ENCODE measurements at regions not wholly inside any gene's neighbourhood (a gene's known extent, or its start where the extent isn't known, plus 50 kb on each side); places are given as distances from the start of the nearest gene placed in this dataset.
"Not testable (repeated sequence)": the region's sequence is repeated elsewhere in the genome, so short reads cannot be mapped to it uniquely, and the experiment has no call there.

DNA sequence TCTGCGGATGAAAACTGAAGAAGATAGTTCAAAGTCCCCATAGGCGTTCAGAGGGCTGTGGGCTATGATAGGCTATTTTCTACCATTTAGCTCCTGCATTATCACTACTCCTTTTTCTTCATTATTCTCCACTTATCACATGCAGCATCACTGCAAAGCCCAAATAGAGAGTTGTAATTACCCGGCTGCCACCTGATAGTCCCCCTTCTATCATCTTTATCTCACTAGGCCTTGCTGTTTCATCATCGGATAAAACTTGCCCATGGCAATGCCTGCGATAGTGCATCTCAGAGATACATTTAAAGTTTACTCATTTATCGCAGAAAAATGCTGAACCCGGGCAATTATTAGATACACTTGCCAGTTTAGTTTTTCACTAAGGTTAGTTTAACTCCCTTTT, 82.9 kb upstream of the SOX21 start:
- Histone ChIP-seq H3K4me2 (ENCODE audit: insufficient read depth, low read length, poor library complexity, severe bottlenecking) (no peak overlapping the region), H2BK15ac (ENCODE audit: low read length) (no peak overlapping the region)
- no peak for DNase-seq (ENCODE audit: low spot score)

DNA sequence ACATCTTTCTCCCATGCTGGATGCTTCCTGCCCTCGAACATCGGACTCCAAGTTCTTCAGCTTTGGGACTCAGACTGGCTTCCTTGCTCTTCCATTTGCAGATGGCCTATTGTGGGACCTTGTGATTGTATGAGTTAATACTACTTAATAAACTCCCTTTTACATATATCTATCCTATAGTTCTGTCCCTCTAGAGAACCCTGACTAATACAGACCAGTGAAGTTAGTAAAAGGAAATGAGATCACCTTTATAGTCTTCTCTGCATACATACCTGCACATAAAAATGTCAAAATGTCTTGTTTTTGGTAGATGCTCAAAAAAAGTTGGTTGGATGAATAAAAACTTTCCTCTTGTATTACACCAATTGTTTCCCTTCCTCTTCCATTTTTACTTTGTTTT, 73.9 kb upstream of the SOX21 start:
- H3K4me1 ChIP-seq (ENCODE audit: control insufficient read depth in 2 of 2, insufficient read depth in 1 of 2, low read depth in 1 of 2, low read length in 2 of 2); H3K14ac ChIP-seq (ENCODE audit: low read length); H3K4me3 ChIP-seq (ENCODE audit: low read length in 2 of 2); H3K4ac ChIP-seq (ENCODE audit: low read length); DNase-seq (ENCODE audit: low spot score); H3K36me3 ChIP-seq (replicated peaks in 1 of 2; ENCODE audit: control insufficient read depth in 2 of 2, insufficient read depth in 2 of 2, low read length in 2 of 2); H2BK120ac ChIP-seq (ENCODE audit: low read depth, low read length); H3K79me1 ChIP-seq (ENCODE audit: low read depth, low read length); H3K18ac ChIP-seq (ENCODE audit: low read length); H3K9me3 ChIP-seq (replicated peaks in 1 of 2; ENCODE audit: control insufficient read depth in 2 of 2, insufficient read depth in 1 of 2, low read depth in 1 of 2, low read length in 2 of 2); H4K8ac ChIP-seq (ENCODE audit: low read depth, low read length); H2BK15ac ChIP-seq (ENCODE audit: low read length); H3K27me3 ChIP-seq (ENCODE audit: control insufficient read depth in 3 of 3, insufficient read depth in 3 of 3, low read depth in 1 of 3, low read length in 3 of 3); H2BK5ac ChIP-seq (ENCODE audit: low read length); H2AFZ ChIP-seq (ENCODE audit: low read length); H3K4me2 ChIP-seq (ENCODE audit: insufficient read depth, low read length, poor library complexity, severe bottlenecking); H4K91ac ChIP-seq (ENCODE audit: low read depth, low read length, poor library complexity); H2BK12ac ChIP-seq (ENCODE audit: low read length); H3K9ac ChIP-seq (ENCODE audit: low read depth, low read length, poor library complexity); H3K23ac ChIP-seq (ENCODE audit: low read depth, low read length, poor library complexity); H3K27ac ChIP-seq (replicated peaks; ENCODE audit: low read length); H2AK5ac ChIP-seq (ENCODE audit: low read depth, low read length): not testable (repeated sequence)
- WGBS, 2 donors (ENCODE audit: extremely low coverage in 2 of 2, insufficient read length in 2 of 2, insufficient replicate concordance in 1 of 2): no CpG with 5 or more reads among the region's 2 CpGs

More for the DNA sequence above, 82.9 kb upstream of the SOX21 start:
- no peaks in the 10 kb centered on the region for H3K27me3 ChIP-seq (ENCODE audit: control insufficient read depth in 3 of 3, insufficient read depth in 3 of 3, low read depth in 1 of 3, low read length in 3 of 3)
- H3K4me3 ChIP-seq (ENCODE audit: low read length in 2 of 2): no peak overlapping the region
- H3K27ac ChIP-seq (replicated peaks; ENCODE audit: low read length): no peak overlapping the region
- no peaks in the 10 kb centered on the region for H3K79me1 ChIP-seq (ENCODE audit: low read depth, low read length)
- no peak overlapping the region for H2BK120ac ChIP-seq (ENCODE audit: low read depth, low read length)
- WGBS, 2 donors (ENCODE audit: extremely low coverage in 2 of 2, insufficient read length in 2 of 2, insufficient replicate concordance in 1 of 2): no CpG with 5 or more reads among the region's 7 CpGs
- no peak overlapping the region for H3K18ac ChIP-seq (ENCODE audit: low read length)
- no peak overlapping the region for H4K8ac ChIP-seq (ENCODE audit: low read depth, low read length)
- H2BK12ac ChIP-seq (ENCODE audit: low read length): no peak overlapping the region
- peaks cover 1 to 5% of the 10 kb centered on the region in 2 donors for H3K4me1 ChIP-seq (ENCODE audit: control insufficient read depth in 2 of 2, insufficient read depth in 1 of 2, low read depth in 1 of 2, low read length in 2 of 2)
- no peaks in the 10 kb centered on the region for H3K36me3 ChIP-seq (replicated peaks in 1 of 2; ENCODE audit: control insufficient read depth in 2 of 2, insufficient read depth in 2 of 2, low read length in 2 of 2)
- no peak overlapping the region for H3K9ac ChIP-seq (ENCODE audit: low read depth, low read length, poor library complexity)
- H4K91ac ChIP-seq (ENCODE audit: low read depth, low read length, poor library complexity): no peak overlapping the region
- H3K4ac ChIP-seq (ENCODE audit: low read length): no peak overlapping the region
- no peak overlapping the region for H2AK5ac ChIP-seq (ENCODE audit: low read depth, low read length)
- H3K14ac ChIP-seq (ENCODE audit: low read length): no peak overlapping the region
- H2AFZ ChIP-seq (ENCODE audit: low read length): no peak overlapping the region
- no peaks in the 10 kb centered on the region for H3K9me3 ChIP-seq (replicated peaks in 1 of 2; ENCODE audit: control insufficient read depth in 2 of 2, insufficient read depth in 1 of 2, low read depth in 1 of 2, low read length in 2 of 2)
- H2BK5ac ChIP-seq (ENCODE audit: low read length): no peak overlapping the region
- no peak overlapping the region for H3K23ac ChIP-seq (ENCODE audit: low read depth, low read length, poor library complexity)

- WGBS, 2 donors (ENCODE audit: extremely low coverage in 2 of 2, insufficient read length in 2 of 2, insufficient replicate concordance in 1 of 2): no CpG with 5 or more reads among the region's 6 CpGs
Observed at GRCh38 chr13:94784066-94784465, 71.7 kb upstream of the SOX21 start.

DNA sequence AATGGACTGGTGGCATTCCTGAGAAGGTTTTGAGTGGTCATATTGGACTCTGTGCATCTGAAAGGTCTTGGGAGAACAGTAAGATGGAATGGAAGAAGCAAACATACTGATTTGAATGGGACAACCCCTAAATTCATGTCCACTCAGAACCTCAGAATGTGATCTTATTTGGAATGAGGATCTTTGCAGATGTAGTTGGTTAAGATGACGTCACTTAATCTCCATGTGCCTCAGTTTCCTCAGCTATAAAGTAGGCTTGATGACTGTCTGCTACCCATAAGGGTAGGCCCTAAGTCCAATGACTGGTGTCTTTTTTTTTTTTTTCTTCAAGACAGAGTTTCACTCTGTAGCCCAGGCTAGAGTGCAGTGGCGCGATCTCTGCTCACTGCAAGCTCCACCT, 71.1 kb upstream of the SOX21 start:
- Histone ChIP-seq H3K4me1 (ENCODE audit: control insufficient read depth in 2 of 2, insufficient read depth in 1 of 2, low read depth in 1 of 2, low read length in 2 of 2) (no peaks in the 10 kb centered on the region), H3K36me3 (replicated peaks in 1 of 2; ENCODE audit: control insufficient read depth in 2 of 2, insufficient read depth in 2 of 2, low read length in 2 of 2) (no peaks in the 10 kb centered on the region), H3K4me3 (ENCODE audit: low read length in 2 of 2) (no peak overlapping the region), H3K9me3 (replicated peaks in 1 of 2; ENCODE audit: control insufficient read depth in 2 of 2, insufficient read depth in 1 of 2, low read depth in 1 of 2, low read length in 2 of 2) (peaks cover 5 to 7% of the 10 kb centered on the region in 2 donors), H3K79me1 (ENCODE audit: low read depth, low read length) (no peaks in the 10 kb centered on the region), H3K27me3 (ENCODE audit: control insufficient read depth in 3 of 3, insufficient read depth in 3 of 3, low read depth in 1 of 3, low read length in 3 of 3) (no peaks in the 10 kb centered on the region), H2AK5ac (ENCODE audit: low read depth, low read length) (no peak overlapping the region), H3K23ac (ENCODE audit: low read depth, low read length, poor library complexity) (no peak overlapping the region), H3K27ac (replicated peaks; ENCODE audit: low read length) (no peak overlapping the region), H3K4ac (ENCODE audit: low read length) (no peak overlapping the region), H2BK15ac (ENCODE audit: low read length) (no peak overlapping the region), H4K91ac (ENCODE audit: low read depth, low read length, poor library complexity) (no peak overlapping the region), H2BK5ac (ENCODE audit: low read length) (no peak overlapping the region), H2BK12ac (ENCODE audit: low read length) (no peak overlapping the region), H2AFZ (ENCODE audit: low read length) (no peak overlapping the region), H3K18ac (ENCODE audit: low read length) (no peak overlapping the region), H2BK120ac (ENCODE audit: low read depth, low read length) (no peak overlapping the region), H4K8ac (ENCODE audit: low read depth, low read length) (no peak overlapping the region), H3K4me2 (ENCODE audit: insufficient read depth, low read length, poor library complexity, severe bottlenecking) (no peak overlapping the region), H3K14ac (ENCODE audit: low read length) (no peak overlapping the region), H3K9ac (ENCODE audit: low read depth, low read length, poor library complexity) (no peak overlapping the region)
- WGBS, 2 donors (ENCODE audit: extremely low coverage in 2 of 2, insufficient read length in 2 of 2, insufficient replicate concordance in 1 of 2): no CpG with 5 or more reads among the region's 3 CpGs
- DNase-seq (ENCODE audit: low spot score): no peak

More at GRCh38 chr13:94784066-94784465, 71.7 kb upstream of the SOX21 start:
- no peak overlapping the region for H3K18ac ChIP-seq (ENCODE audit: low read length)
- no peak overlapping the region for H3K14ac ChIP-seq (ENCODE audit: low read length)
- H2BK12ac ChIP-seq (ENCODE audit: low read length): no peak overlapping the region
- no peak overlapping the region for H3K27ac ChIP-seq (replicated peaks; ENCODE audit: low read length)
- DNase-seq (ENCODE audit: low spot score): no peak
- no peak overlapping the region for H3K4me3 ChIP-seq (ENCODE audit: low read length in 2 of 2)
- no peak overlapping the region for H3K4ac ChIP-seq (ENCODE audit: low read length)
- no peak overlapping the region for H3K4me2 ChIP-seq (ENCODE audit: insufficient read depth, low read length, poor library complexity, severe bottlenecking)
- H2AK5ac ChIP-seq (ENCODE audit: low read depth, low read length): no peak overlapping the region
- H2BK120ac ChIP-seq (ENCODE audit: low read depth, low read length): no peak overlapping the region
- H3K9me3 ChIP-seq (replicated peaks in 1 of 2; ENCODE audit: control insufficient read depth in 2 of 2, insufficient read depth in 1 of 2, low read depth in 1 of 2, low read length in 2 of 2): peaks cover 5 to 7% of the 10 kb centered on the region in 2 donors
- H3K9ac ChIP-seq (ENCODE audit: low read depth, low read length, poor library complexity): no peak overlapping the region
- no peak overlapping the region for H4K8ac ChIP-seq (ENCODE audit: low read depth, low read length)
- no peaks in the 10 kb centered on the region for H3K36me3 ChIP-seq (replicated peaks in 1 of 2; ENCODE audit: control insufficient read depth in 2 of 2, insufficient read depth in 2 of 2, low read length in 2 of 2)
- no peak overlapping the region for H2AFZ ChIP-seq (ENCODE audit: low read length)
- H2BK15ac ChIP-seq (ENCODE audit: low read length): no peak overlapping the region
- H3K23ac ChIP-seq (ENCODE audit: low read depth, low read length, poor library complexity): no peak overlapping the region
- no peak overlapping the region for H2BK5ac ChIP-seq (ENCODE audit: low read length)
- no peaks in the 10 kb centered on the region for H3K4me1 ChIP-seq (ENCODE audit: control insufficient read depth in 2 of 2, insufficient read depth in 1 of 2, low read depth in 1 of 2, low read length in 2 of 2)
- no peaks in the 10 kb centered on the region for H3K79me1 ChIP-seq (ENCODE audit: low read depth, low read length)
- H3K27me3 ChIP-seq (ENCODE audit: control insufficient read depth in 3 of 3, insufficient read depth in 3 of 3, low read depth in 1 of 3, low read length in 3 of 3): no peaks in the 10 kb centered on the region
- no peak overlapping the region for H4K91ac ChIP-seq (ENCODE audit: low read depth, low read length, poor library complexity)

Data from neuronal stem cell (in vitro differentiated cells).